ENCODE measurements at regions not wholly inside any gene's neighbourhood (a gene's known extent, or its start where the extent isn't known, plus 50 kb on each side); places are given as distances from the start of the nearest gene placed in this dataset.

DNA sequence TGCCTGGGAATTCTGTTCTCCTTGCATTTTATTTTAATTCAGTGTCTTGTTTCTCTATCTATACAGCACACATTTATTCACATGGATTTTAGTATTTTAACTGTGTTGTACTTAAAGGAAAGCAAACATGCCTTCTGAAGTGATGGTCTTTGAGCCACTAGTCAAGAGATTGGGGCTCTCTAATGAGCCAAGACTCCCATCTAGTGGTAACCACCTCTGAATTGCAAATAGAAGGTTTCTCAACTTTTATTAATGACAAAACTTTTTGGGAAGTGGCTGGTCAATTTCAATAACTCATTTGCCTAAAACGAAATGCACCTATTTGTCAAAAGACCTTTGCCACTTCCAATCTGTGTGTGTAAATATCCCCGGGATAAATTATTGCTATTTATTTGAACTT is 199.6 kb downstream of the LTN1 start:
- Histone ChIP-seq H3K36me3 (no peaks in the 10 kb centered on the region), H3K4me3 (no peak overlapping the region), H3K27me3 (no peaks in the 10 kb centered on the region), H3K4me1 (no peaks in the 10 kb centered on the region), H3K9me3 (no peaks in the 10 kb centered on the region), H3K27ac (no peak overlapping the region)
- 24 to 29% methylated on average over 2 of the region's 2 CpGs for WGBS, 2 donors (ENCODE audit: low coverage in 1 of 2)
- intact Hi-C loops (cut with DNase I; ENCODE audit: low total_unique reads): no loop called here
- in situ Hi-C loops (cut with MboI; ENCODE audit: low pct_ligation_motif_present in 1 of 4, low pct_unique_long_range_greater_than_20kb in 1 of 4, low sequenced_read_pairs in 3 of 4): no loop called here
- no peak for DNase-seq
- TF ChIP-seq, protein P1, sequence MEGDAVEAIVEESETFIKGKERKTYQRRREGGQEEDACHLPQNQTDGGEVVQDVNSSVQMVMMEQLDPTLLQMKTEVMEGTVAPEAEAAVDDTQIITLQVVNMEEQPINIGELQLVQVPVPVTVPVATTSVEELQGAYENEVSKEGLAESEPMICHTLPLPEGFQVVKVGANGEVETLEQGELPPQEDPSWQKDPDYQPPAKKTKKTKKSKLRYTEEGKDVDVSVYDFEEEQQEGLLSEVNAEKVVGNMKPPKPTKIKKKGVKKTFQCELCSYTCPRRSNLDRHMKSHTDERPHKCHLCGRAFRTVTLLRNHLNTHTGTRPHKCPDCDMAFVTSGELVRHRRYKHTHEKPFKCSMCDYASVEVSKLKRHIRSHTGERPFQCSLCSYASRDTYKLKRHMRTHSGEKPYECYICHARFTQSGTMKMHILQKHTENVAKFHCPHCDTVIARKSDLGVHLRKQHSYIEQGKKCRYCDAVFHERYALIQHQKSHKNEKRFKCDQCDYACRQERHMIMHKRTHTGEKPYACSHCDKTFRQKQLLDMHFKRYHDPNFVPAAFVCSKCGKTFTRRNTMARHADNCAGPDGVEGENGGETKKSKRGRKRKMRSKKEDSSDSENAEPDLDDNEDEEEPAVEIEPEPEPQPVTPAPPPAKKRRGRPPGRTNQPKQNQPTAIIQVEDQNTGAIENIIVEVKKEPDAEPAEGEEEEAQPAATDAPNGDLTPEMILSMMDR (IDR thresholded peaks at IDR 0.05): peak in 2 of 5 experiments; percentile 13 to 20
- no peak for TF ChIP-seq POLR2AphosphoS5 (IDR thresholded peaks at IDR 0.05)

DNA sequence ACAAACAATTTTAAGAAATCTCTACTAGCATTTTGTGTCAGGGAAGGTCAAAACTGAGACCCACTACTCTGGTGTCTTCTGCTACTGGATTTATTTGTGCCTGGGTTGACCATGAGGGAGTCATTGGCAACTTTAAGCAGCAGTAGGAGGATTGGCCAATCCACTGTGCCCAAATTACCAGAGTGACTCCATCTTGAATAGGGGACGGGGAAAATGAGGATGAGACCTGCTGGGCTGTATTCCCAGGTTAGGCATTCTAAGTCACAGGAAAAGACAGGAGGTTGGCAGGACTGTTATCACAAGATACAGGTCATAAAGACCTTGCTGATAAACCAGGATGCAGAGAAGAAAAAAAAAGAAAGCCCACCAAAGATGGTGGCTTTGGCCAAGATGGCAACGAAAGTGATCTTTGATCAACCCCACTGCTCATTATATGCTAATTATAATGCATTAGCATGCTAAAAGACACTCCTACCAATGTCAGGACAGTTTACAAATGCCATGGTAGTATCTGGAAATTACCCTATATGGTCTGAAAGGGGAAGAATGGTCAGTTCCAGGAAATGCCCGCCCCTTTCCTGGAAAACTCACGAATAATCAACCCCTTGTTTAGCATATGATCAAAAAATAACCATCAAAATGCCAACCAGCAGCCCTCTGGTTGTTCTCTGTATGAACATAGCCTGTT is 200.9 kb downstream of the LTN1 start:
- no peak for DNase-seq
- no peaks in the 10 kb centered on the region for H3K27me3 ChIP-seq
- H3K4me1 ChIP-seq: no peaks in the 10 kb centered on the region
- in situ Hi-C loops (cut with MboI; ENCODE audit: low pct_ligation_motif_present in 1 of 4, low pct_unique_long_range_greater_than_20kb in 1 of 4, low sequenced_read_pairs in 3 of 4) (no loop called here), intact Hi-C loops (cut with DNase I; ENCODE audit: low total_unique reads) (no loop called here)
- no peak overlapping the region for H3K4me3 ChIP-seq
- H3K27ac ChIP-seq: no peak overlapping the region
- no peaks in the 10 kb centered on the region for H3K9me3 ChIP-seq
- TF ChIP-seq, protein P1 (IDR thresholded peaks at IDR 0.05): no peak
- TF ChIP-seq POLR2A (IDR thresholded peaks at IDR 0.05) (no peak), EP300 (IDR thresholded peaks at IDR 0.05; ENCODE audit: low read depth) (no peak), POLR2AphosphoS5 (IDR thresholded peaks at IDR 0.05) (no peak)
- H3K36me3 ChIP-seq: no peaks in the 10 kb centered on the region
- 76 to 100% methylated on average over 3 to 4 of the region's 4 CpGs for WGBS, 2 donors (ENCODE audit: low coverage in 1 of 2)

GRCh38 chr21:28790335-28790734 is 202.3 kb downstream of the LTN1 start:
- no peak for DNase-seq
- Histone ChIP-seq H3K27ac (no peak overlapping the region), H3K9me3 (no peaks in the 10 kb centered on the region), H3K4me3 (no peak overlapping the region), H3K4me1 (no peaks in the 10 kb centered on the region), H3K36me3 (no peaks in the 10 kb centered on the region), H3K27me3 (no peaks in the 10 kb centered on the region)
- TF ChIP-seq POLR2AphosphoS5 (IDR thresholded peaks at IDR 0.05) (no peak), POLR2A (IDR thresholded peaks at IDR 0.05) (no peak), EP300 (IDR thresholded peaks at IDR 0.05; ENCODE audit: low read depth) (no peak)
- TF ChIP-seq, protein P1 (IDR thresholded peaks at IDR 0.05): no peak
- in situ Hi-C loops (cut with MboI; ENCODE audit: low pct_ligation_motif_present in 1 of 4, low pct_unique_long_range_greater_than_20kb in 1 of 4, low sequenced_read_pairs in 3 of 4): no loop called here
- WGBS, 2 donors (ENCODE audit: low coverage in 1 of 2): 73 to 95% methylated on average over 3 of the region's 3 CpGs
- intact Hi-C loops (cut with DNase I; ENCODE audit: low total_unique reads): no loop called here

- in situ Hi-C loops (cut with MboI; ENCODE audit: low pct_ligation_motif_present in 1 of 4, low pct_unique_long_range_greater_than_20kb in 1 of 4, low sequenced_read_pairs in 3 of 4): no loop called here
- TF ChIP-seq POLR2A (IDR thresholded peaks at IDR 0.05): no peak
- no peak for TF ChIP-seq EP300 (IDR thresholded peaks at IDR 0.05; ENCODE audit: low read depth)
- TF ChIP-seq, protein P1 (IDR thresholded peaks at IDR 0.05): no peak
- TF ChIP-seq POLR2AphosphoS5 (IDR thresholded peaks at IDR 0.05): no peak
- Histone ChIP-seq H3K9me3 (no peaks in the 10 kb centered on the region), H3K27ac (no peak overlapping the region), H3K4me1 (no peaks in the 10 kb centered on the region), H3K36me3 (no peaks in the 10 kb centered on the region), H3K27me3 (no peaks in the 10 kb centered on the region), H3K4me3 (no peak overlapping the region)
- no peak for DNase-seq
- intact Hi-C loops (cut with DNase I; ENCODE audit: low total_unique reads): no loop called here
- WGBS, 2 donors (ENCODE audit: low coverage in 1 of 2): 54 to 60% methylated on average over 3 of the region's 3 CpGs
Observed at GRCh38 chr21:28789523-28789922, 203.2 kb downstream of the LTN1 start.

Measured in transverse colon (tissue), 4 donors.